ENCODE measurements at regions not wholly inside any gene's neighbourhood (a gene's known extent, or its start where the extent isn't known, plus 50 kb on each side); places are given as distances from the start of the nearest gene placed in this dataset.
A peak's percentile ranks its signal among the peaks of the same experiment; 100 is the strongest.

- Mint-ChIP-seq H3K27ac (peak overlapping the region in 2 of 3 experiments; percentile 24 to 39), H3K4me1 (peaks cover 20% of the 10 kb centered on the region), H3K4me3 (peak overlapping the region; percentile 61 to 87 (median 83)), H3K9me3 (no peaks in the 10 kb centered on the region), H3K27me3 (ENCODE audit: low read depth) (peaks cover 69% of the 10 kb centered on the region), H3K36me3 (ENCODE audit: low read depth) (no peaks in the 10 kb centered on the region)
- no peak for TF ChIP-seq CTCF (IDR thresholded peaks at IDR 0.05; ENCODE audit: unreplicated experiment in 3 of 3)
Measured at GRCh38 chr22:48488611-48489511, 1338.8 kb downstream of the BRD1 start.

- Mint-ChIP-seq H3K9me3 (no peaks in the 10 kb centered on the region), H3K36me3 (ENCODE audit: low read depth) (no peaks in the 10 kb centered on the region), H3K27ac (peak overlapping the region in 2 of 3 experiments; percentile 24 to 39), H3K27me3 (ENCODE audit: low read depth) (peaks cover 71% of the 10 kb centered on the region), H3K4me3 (peak overlapping the region; percentile 61 to 87 (median 83)), H3K4me1 (peaks cover 20% of the 10 kb centered on the region)
- peak; percentile 30 to 45 (median 34) for TF ChIP-seq CTCF (IDR thresholded peaks at IDR 0.05; ENCODE audit: unreplicated experiment in 3 of 3)
Measured at GRCh38 chr22:48488149-48488551, 1339.5 kb downstream of the BRD1 start.

- no peak overlapping the region for H3K4me3 Mint-ChIP-seq
- no peaks in the 10 kb centered on the region for H3K9me3 Mint-ChIP-seq
- peaks cover 61% of the 10 kb centered on the region for H3K27me3 Mint-ChIP-seq (ENCODE audit: low read depth)
- TF ChIP-seq CTCF (IDR thresholded peaks at IDR 0.05; ENCODE audit: unreplicated experiment in 3 of 3) = no peak
- no peak overlapping the region for H3K27ac Mint-ChIP-seq
- H3K36me3 Mint-ChIP-seq (ENCODE audit: low read depth) = no peaks in the 10 kb centered on the region
- H3K4me1 Mint-ChIP-seq = peaks cover 5% of the 10 kb centered on the region
Measured at GRCh38 chr22:48486558-48486957, 1341.1 kb downstream of the BRD1 start.

- no peak for TF ChIP-seq CTCF (IDR thresholded peaks at IDR 0.05; ENCODE audit: unreplicated experiment in 3 of 3)
- Mint-ChIP-seq H3K27me3 (ENCODE audit: low read depth) (peaks cover 57% of the 10 kb centered on the region), H3K4me1 (peaks cover under 1% of the 10 kb centered on the region), H3K27ac (no peak overlapping the region), H3K4me3 (no peak overlapping the region), H3K9me3 (no peaks in the 10 kb centered on the region), H3K36me3 (ENCODE audit: low read depth) (no peaks in the 10 kb centered on the region)
Measured at GRCh38 chr22:48486134-48486532, 1341.5 kb downstream of the BRD1 start.

- Mint-ChIP-seq H3K27me3 (ENCODE audit: low read depth) (peaks cover 54% of the 10 kb centered on the region), H3K27ac (no peak overlapping the region), H3K4me3 (peak overlapping the region in 1 of 3 experiments; percentile 7), H3K4me1 (no peaks in the 10 kb centered on the region), H3K36me3 (ENCODE audit: low read depth) (no peaks in the 10 kb centered on the region), H3K9me3 (no peaks in the 10 kb centered on the region)
- no peak for TF ChIP-seq CTCF (IDR thresholded peaks at IDR 0.05; ENCODE audit: unreplicated experiment in 3 of 3)
Measured at GRCh38 chr22:48485149-48486133, 1342.2 kb downstream of the BRD1 start.

Measured in nephron (organoid).